RWPE1 (cell line): ENCODE measurements at regions not wholly inside any gene's neighbourhood (a gene's known extent, or its start where the extent isn't known, plus 50 kb on each side); places are given as distances from the start of the nearest gene placed in this dataset.
A peak's percentile ranks its signal among the peaks of the same experiment; 100 is the strongest.

Experiments used
- CTCF ChIA-PET: fragments of 350-600 bp; sonication (Branson Sonifier 250); formaldehyde crosslinking; extraction: SDS; loops from one replicate; lab custom pipeline; 2021; lab: Yijun Ruan, JAX
- POLR2A ChIA-PET: fragments of 400-600 bp; formaldehyde crosslinking; extraction: SDS; loops from one replicate; lab custom pipeline; 2020; ENCODE audit warnings: antibody characterized with exemption; ENCODE audit not compliant: low non-redundant PET; lab: Yijun Ruan, JAX
- DNase-seq: peaks from one replicate; pipeline ENCODE4 v3.0.0; 2012; ENCODE audit warnings: low spot score
- H3K27ac ChIP-seq: fragments of 450-650 bp; 2 replicates; pipeline ENCODE4 v1.5.1; 2017
- CTCF ChIP-seq: fragments of 450-650 bp; conservative IDR thresholded peaks from 2 replicates; pipeline ENCODE4 v1.5.1; 2017; ENCODE audit warnings: low read depth, mild to moderate bottlenecking

- ChIA-PET POLR2A (no interaction called here), CTCF (no interaction called here)
- H3K27ac ChIP-seq: no peak overlapping the region
- TF ChIP-seq CTCF: no peak
- DNase-seq: no peak
Measured at GRCh38 chr3:152095472-152095871, 173.3 kb upstream of the MBNL1 start.

GRCh38 chr3:152096280-152096906 is 172.3 kb upstream of the MBNL1 start:
- H3K27ac ChIP-seq: no peak overlapping the region
- POLR2A ChIA-PET: no interaction called here
- CTCF ChIA-PET: interaction anchor here (0.6 kb wide), 2 partner anchors 12 to 93 kb away, joined by 3 read pairs; no protein-coding TSS in a partner anchor
- TF ChIP-seq CTCF: no peak
- no peak for DNase-seq

- ChIA-PET POLR2A (no interaction called here), CTCF (interaction anchor here (0.6 kb wide), 1 partner anchor 93 kb away, joined by 3 read pairs; no protein-coding TSS in a partner anchor)
- no peak for TF ChIP-seq CTCF
- peak; percentile 16 for DNase-seq
- no peak overlapping the region for H3K27ac ChIP-seq
Measured at GRCh38 chr3:152097120-152097519, 171.6 kb upstream of the MBNL1 start.

GRCh38 chr3:152097770-152098169 is 171.0 kb upstream of the MBNL1 start:
- TF ChIP-seq CTCF: no peak
- ChIA-PET CTCF (no interaction called here), POLR2A (no interaction called here)
- no peak overlapping the region for H3K27ac ChIP-seq
- no peak for DNase-seq

- CTCF ChIA-PET: interaction anchor here (0.6 kb wide), 1 partner anchor 339 kb away, joined by 3 read pairs; no protein-coding TSS in a partner anchor
- POLR2A ChIA-PET: no interaction called here
- DNase-seq: no peak
- no peak for TF ChIP-seq CTCF
- H3K27ac ChIP-seq: no peak overlapping the region
Measured at GRCh38 chr3:152100491-152101132, 168.1 kb upstream of the MBNL1 start.

GRCh38 chr3:152102410-152102809 is 166.3 kb upstream of the MBNL1 start:
- POLR2A ChIA-PET: no interaction called here
- no peak overlapping the region for H3K27ac ChIP-seq
- CTCF ChIA-PET: no interaction called here
- no peak for DNase-seq
- TF ChIP-seq CTCF: no peak
